ENCODE measurements at regions not wholly inside any gene's neighbourhood (a gene's known extent, or its start where the extent isn't known, plus 50 kb on each side); places are given as distances from the start of the nearest gene placed in this dataset.

DNA sequence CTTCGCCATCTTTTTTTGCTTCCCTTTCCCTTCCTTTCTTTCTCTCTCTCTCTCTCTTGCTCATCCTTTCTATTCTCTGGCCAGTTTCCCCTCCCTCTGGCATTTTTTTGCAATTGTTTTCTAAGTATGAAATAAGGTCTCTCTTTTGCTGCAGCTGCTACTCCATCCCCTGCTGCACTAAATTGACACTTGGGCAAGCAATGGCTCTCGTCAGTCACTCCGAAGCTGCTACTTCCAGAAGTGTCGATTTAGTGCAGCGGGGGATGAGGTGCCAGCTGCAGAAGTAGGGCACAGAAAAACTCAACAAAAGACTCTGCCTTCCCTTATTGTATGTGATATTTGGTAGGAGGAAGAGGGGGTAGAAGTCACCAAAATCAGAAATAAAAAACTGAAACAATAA lies 642.3 kb downstream of the RWDD3 start:
- peaks cover 2% of the 10 kb centered on the region for H3K27me3 Mint-ChIP-seq (ENCODE audit: unreplicated experiment)
- no peak overlapping the region for H3K27ac Mint-ChIP-seq (ENCODE audit: unreplicated experiment)
- TF ChIP-seq, protein P1, sequence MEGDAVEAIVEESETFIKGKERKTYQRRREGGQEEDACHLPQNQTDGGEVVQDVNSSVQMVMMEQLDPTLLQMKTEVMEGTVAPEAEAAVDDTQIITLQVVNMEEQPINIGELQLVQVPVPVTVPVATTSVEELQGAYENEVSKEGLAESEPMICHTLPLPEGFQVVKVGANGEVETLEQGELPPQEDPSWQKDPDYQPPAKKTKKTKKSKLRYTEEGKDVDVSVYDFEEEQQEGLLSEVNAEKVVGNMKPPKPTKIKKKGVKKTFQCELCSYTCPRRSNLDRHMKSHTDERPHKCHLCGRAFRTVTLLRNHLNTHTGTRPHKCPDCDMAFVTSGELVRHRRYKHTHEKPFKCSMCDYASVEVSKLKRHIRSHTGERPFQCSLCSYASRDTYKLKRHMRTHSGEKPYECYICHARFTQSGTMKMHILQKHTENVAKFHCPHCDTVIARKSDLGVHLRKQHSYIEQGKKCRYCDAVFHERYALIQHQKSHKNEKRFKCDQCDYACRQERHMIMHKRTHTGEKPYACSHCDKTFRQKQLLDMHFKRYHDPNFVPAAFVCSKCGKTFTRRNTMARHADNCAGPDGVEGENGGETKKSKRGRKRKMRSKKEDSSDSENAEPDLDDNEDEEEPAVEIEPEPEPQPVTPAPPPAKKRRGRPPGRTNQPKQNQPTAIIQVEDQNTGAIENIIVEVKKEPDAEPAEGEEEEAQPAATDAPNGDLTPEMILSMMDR (IDR thresholded peaks at IDR 0.05; ENCODE audit: partially characterized antibody, unreplicated experiment) = no peak
- no peak for DNase-seq
- H3K4me1 Mint-ChIP-seq (ENCODE audit: low read depth, unreplicated experiment) = peaks cover 5% of the 10 kb centered on the region
- H3K9me3 Mint-ChIP-seq (ENCODE audit: unreplicated experiment) = peaks cover 3% of the 10 kb centered on the region
- peaks cover 13% of the 10 kb centered on the region for H3K36me3 Mint-ChIP-seq (ENCODE audit: unreplicated experiment)
- no peak overlapping the region for H3K4me3 Mint-ChIP-seq (ENCODE audit: unreplicated experiment)

DNA sequence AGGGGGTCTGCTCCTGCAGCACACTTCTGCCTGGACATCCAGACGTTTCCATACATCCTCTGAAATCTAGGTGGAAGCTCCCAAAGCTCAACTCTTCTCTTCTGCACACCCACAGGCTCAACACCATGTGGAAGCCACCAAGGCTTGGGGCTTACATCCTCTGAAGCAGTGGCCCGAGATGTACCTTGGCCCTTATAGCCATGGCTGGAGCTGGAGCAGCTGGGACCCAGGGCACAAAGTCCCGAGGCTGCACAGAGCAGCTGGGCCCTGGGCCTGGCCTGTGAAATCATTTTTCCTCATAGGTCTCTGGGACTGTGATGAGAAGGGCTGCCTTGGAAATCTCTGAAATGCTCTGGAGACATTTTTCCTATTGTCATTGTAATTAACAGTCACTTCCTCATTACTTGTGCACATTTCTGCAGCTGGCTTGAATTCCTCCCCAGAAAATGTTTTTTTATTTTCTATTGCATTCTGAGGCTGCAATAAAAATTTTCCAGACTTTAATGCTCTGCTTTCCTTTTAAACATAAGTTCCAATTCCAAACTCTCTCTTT lies 645.6 kb downstream of the RWDD3 start:
- DNase-seq = no peak
- H3K36me3 Mint-ChIP-seq (ENCODE audit: unreplicated experiment) = peaks cover 10% of the 10 kb centered on the region
- H3K4me1 Mint-ChIP-seq (ENCODE audit: low read depth, unreplicated experiment) = peaks cover 5% of the 10 kb centered on the region
- no peak overlapping the region for H3K27ac Mint-ChIP-seq (ENCODE audit: unreplicated experiment)
- no peak overlapping the region for H3K4me3 Mint-ChIP-seq (ENCODE audit: unreplicated experiment)
- TF ChIP-seq, protein P1 (IDR thresholded peaks at IDR 0.05; ENCODE audit: partially characterized antibody, unreplicated experiment) = no peak
- peaks cover 3% of the 10 kb centered on the region for H3K9me3 Mint-ChIP-seq (ENCODE audit: unreplicated experiment)
- H3K27me3 Mint-ChIP-seq (ENCODE audit: unreplicated experiment) = peaks cover 2% of the 10 kb centered on the region

DNA sequence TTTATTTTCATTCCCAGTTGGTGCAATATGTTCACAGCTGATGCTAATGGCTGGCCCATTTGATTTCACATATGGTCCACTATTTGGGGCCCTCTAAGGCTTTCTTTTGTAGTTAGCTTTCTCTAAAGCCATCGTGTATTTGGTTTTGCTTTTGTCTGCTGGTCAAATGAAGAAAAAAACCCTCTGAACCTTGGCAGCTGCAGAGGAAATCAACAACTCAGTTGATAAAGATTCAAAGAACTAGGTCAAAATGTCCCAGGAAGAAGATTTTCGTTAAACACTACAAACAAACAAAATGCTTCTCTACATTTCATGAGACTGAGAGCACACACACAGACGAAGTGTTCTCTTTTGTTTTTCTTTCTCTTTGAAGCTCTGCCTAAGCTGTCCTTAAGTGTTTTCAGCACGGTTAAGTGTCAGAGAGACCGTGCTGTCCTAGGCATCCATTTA lies 655.0 kb downstream of the RWDD3 start:
- TF ChIP-seq, protein P1 (IDR thresholded peaks at IDR 0.05; ENCODE audit: partially characterized antibody, unreplicated experiment) = no peak
- peak overlapping the region; percentile 81 for H3K4me3 Mint-ChIP-seq (ENCODE audit: unreplicated experiment)
- H3K9me3 Mint-ChIP-seq (ENCODE audit: unreplicated experiment) = peaks cover 10% of the 10 kb centered on the region
- no peaks in the 10 kb centered on the region for H3K36me3 Mint-ChIP-seq (ENCODE audit: unreplicated experiment)
- H3K4me1 Mint-ChIP-seq (ENCODE audit: low read depth, unreplicated experiment) = peaks cover 36% of the 10 kb centered on the region
- DNase-seq = no peak
- peaks cover 10% of the 10 kb centered on the region for H3K27me3 Mint-ChIP-seq (ENCODE audit: unreplicated experiment)
- H3K27ac Mint-ChIP-seq (ENCODE audit: unreplicated experiment) = peak overlapping the region; percentile 99

DNA sequence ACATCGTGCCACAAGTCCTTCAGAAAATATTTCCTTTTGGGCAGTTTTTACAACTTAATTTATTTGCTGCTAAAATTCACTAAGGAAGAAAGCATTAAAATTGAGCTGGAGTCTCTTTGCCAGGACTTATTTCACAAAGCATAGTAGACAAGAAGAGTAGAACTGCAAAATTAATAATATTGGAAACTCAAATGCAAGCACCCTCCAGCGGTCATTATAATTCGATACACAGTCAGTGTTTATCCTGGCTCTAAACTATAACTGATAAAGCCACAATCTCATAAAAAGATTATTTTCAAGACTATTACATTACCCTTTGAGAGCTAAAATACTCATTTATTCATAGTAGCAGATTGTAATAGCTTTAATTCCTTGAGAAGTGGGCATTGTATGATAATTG lies 655.4 kb downstream of the RWDD3 start:
- H3K27ac Mint-ChIP-seq (ENCODE audit: unreplicated experiment) = peak overlapping the region; percentile 99
- no peaks in the 10 kb centered on the region for H3K36me3 Mint-ChIP-seq (ENCODE audit: unreplicated experiment)
- peaks cover 10% of the 10 kb centered on the region for H3K9me3 Mint-ChIP-seq (ENCODE audit: unreplicated experiment)
- DNase-seq = no peak
- H3K4me3 Mint-ChIP-seq (ENCODE audit: unreplicated experiment) = peak overlapping the region; percentile 81
- H3K27me3 Mint-ChIP-seq (ENCODE audit: unreplicated experiment) = peaks cover 10% of the 10 kb centered on the region
- H3K4me1 Mint-ChIP-seq (ENCODE audit: low read depth, unreplicated experiment) = peaks cover 36% of the 10 kb centered on the region
- TF ChIP-seq, protein P1 (IDR thresholded peaks at IDR 0.05; ENCODE audit: partially characterized antibody, unreplicated experiment) = no peak

DNA sequence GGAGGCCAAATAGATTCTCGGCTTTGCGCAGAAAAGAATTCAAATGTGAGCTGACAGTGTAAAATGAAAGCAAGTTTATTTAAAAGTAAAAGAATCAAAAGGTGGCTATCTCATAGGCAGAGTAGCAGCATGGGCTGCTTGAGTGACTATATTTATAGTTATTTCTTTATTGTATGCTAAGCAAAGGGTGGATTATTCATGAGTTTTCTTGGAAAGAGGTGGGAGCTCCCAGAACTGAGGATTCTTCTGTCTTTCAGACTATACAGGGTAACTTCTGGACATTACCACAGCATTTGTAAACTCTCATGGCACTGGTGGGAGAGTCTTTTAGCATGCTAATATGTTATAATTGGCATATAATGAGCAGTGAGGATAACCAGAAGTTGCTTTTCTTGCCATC lies 659.9 kb downstream of the RWDD3 start:
- Mint-ChIP-seq H3K9me3 (ENCODE audit: unreplicated experiment) (peaks cover 6% of the 10 kb centered on the region), H3K27ac (ENCODE audit: unreplicated experiment) (no peak overlapping the region), H3K36me3 (ENCODE audit: unreplicated experiment) (peaks cover 16% of the 10 kb centered on the region), H3K4me1 (ENCODE audit: low read depth, unreplicated experiment) (peaks cover 19% of the 10 kb centered on the region), H3K27me3 (ENCODE audit: unreplicated experiment) (peaks cover 3% of the 10 kb centered on the region), H3K4me3 (ENCODE audit: unreplicated experiment) (no peak overlapping the region)
- no peak for DNase-seq
- TF ChIP-seq, protein P1 (IDR thresholded peaks at IDR 0.05; ENCODE audit: partially characterized antibody, unreplicated experiment) = no peak
